CD8-positive, alpha-beta memory T cell (primary cell): ENCODE measurements at regions not wholly inside any gene's neighbourhood (a gene's known extent, or its start where the extent isn't known, plus 50 kb on each side); places are given as distances from the start of the nearest gene placed in this dataset.

Experiments used
- CTCF ChIA-PET: fragments of 350-600 bp; sonication (Branson Sonifier 250); formaldehyde crosslinking; loops from one replicate; lab custom pipeline; 2021; ENCODE audit warnings: antibody characterized with exemption; lab: Charles Lee
- POLR2A ChIA-PET: fragments of 350-600 bp; sonication (Branson Sonifier 250); formaldehyde crosslinking; loops from one replicate; lab custom pipeline; 2021; ENCODE audit warnings: antibody characterized with exemption; lab: Charles Lee
- DNase-seq, 5 donors: peaks; one replicate each; pipeline versions ENCODE4 v3.0.0 to v3.0.0-alpha.2; 2020 to 2022; ENCODE audit warnings: mixed read lengths in 1 of 5
- H3K27ac ChIP-seq: one replicate; pipeline ENCODE4 v1.7.0; 2013; ENCODE audit warnings: low read depth, mild to moderate bottlenecking, low read length, moderate library complexity
- H3K27me3 ChIP-seq: 2 replicates; pipeline ENCODE4 v1.7.0; 2013; ENCODE audit warnings: low read length, mild to moderate bottlenecking; ENCODE audit not compliant: insufficient read depth, poor library complexity, severe bottlenecking
- H3K36me3 ChIP-seq: 2 replicates; pipeline ENCODE4 v1.7.0; 2013; ENCODE audit warnings: mild to moderate bottlenecking, low read length, moderate library complexity; ENCODE audit not compliant: insufficient read depth
- H3K4me1 ChIP-seq: 2 replicates; pipeline ENCODE4 v1.7.0; 2013; ENCODE audit warnings: mild to moderate bottlenecking, low read length, moderate library complexity; ENCODE audit not compliant: insufficient read depth
- H3K4me3 ChIP-seq: 2 replicates; pipeline ENCODE4 v1.7.0; 2013; ENCODE audit warnings: mild to moderate bottlenecking, low read length
- H3K9me3 ChIP-seq: 2 replicates; pipeline ENCODE4 v1.7.0; 2013; ENCODE audit warnings: mild to moderate bottlenecking, low read length
- H3K27ac Mint-ChIP-seq, 8 donors: one replicate each; pipeline ENCODE4 v1.8.0; 2020 to 2021; ENCODE audit warnings: mixed read lengths in 8 of 8, mild to moderate bottlenecking in 6 of 8, inconsistent platforms in 3 of 8, moderate library complexity in 3 of 8
- H3K27me3 Mint-ChIP-seq, 2 donors: one replicate each; pipeline ENCODE4 v1.8.0; 2020 to 2021; ENCODE audit warnings: mixed read lengths in 2 of 2, mild to moderate bottlenecking in 1 of 2, moderate library complexity in 1 of 2
- H3K36me3 Mint-ChIP-seq, 3 donors: one replicate each; pipeline ENCODE4 v1.8.0; 2020 to 2021; ENCODE audit warnings: mixed read lengths in 3 of 3, inconsistent platforms in 1 of 3, mild to moderate bottlenecking in 1 of 3
- H3K4me1 Mint-ChIP-seq, 3 donors: one replicate each; pipeline ENCODE4 v1.8.0; 2020 to 2021; ENCODE audit warnings: mixed read lengths in 3 of 3, inconsistent platforms in 1 of 3, mild to moderate bottlenecking in 1 of 3
- H3K4me3 Mint-ChIP-seq, 7 donors: one replicate each; pipeline ENCODE4 v1.8.0; 2020 to 2021; ENCODE audit warnings: mixed read lengths in 7 of 7, mild to moderate bottlenecking in 6 of 7, moderate library complexity in 4 of 7, inconsistent platforms in 2 of 7
- H3K9me3 Mint-ChIP-seq, 5 donors: one replicate each; pipeline ENCODE4 v1.8.0; 2020 to 2022; ENCODE audit warnings: mixed read lengths in 5 of 5, mild to moderate bottlenecking in 3 of 5, moderate library complexity in 2 of 5, inconsistent platforms in 1 of 5

DNA sequence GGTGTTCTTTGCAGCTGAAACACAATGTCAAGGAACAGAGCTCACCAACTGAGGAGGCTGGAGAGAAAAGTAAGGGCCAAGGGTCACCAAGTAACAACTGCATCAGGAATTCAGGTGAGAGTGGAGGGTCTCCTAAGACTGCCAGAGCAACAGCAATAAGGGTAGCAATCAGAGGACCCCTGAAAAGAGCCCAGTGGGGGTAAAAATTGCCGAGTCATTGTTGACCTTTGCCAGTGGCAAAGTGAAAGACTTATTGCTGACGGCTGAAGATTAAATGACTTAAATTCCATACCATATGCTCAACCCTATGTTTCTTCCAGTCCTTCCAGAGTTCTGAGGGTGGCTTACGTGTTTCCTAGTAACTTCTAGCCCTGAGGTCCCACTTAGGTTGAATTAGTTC, 51.9 kb upstream of the ARHGAP42 start:
- no peak overlapping the region for H3K4me3 Mint-ChIP-seq
- H3K27ac Mint-ChIP-seq: no peak overlapping the region
- peaks cover 0 to 2% (median 0%) of the 10 kb centered on the region in 3 donors for H3K36me3 Mint-ChIP-seq
- ChIA-PET POLR2A (no interaction called here), CTCF (no interaction called here)
- H3K36me3 ChIP-seq: no peaks in the 10 kb centered on the region
- H3K9me3 ChIP-seq: peaks cover 3% of the 10 kb centered on the region
- DNase-seq: no peak
- H3K27me3 ChIP-seq: no peaks in the 10 kb centered on the region
- H3K4me3 ChIP-seq: no peak overlapping the region
- H3K27me3 Mint-ChIP-seq: peaks cover 0 to 1% of the 10 kb centered on the region in 2 donors
- peaks cover 0 to 19% (median 8%) of the 10 kb centered on the region in 5 donors for H3K9me3 Mint-ChIP-seq
- H3K4me1 Mint-ChIP-seq: no peaks in the 10 kb centered on the region
- no peak overlapping the region for H3K27ac ChIP-seq
- H3K4me1 ChIP-seq: no peaks in the 10 kb centered on the region

DNA sequence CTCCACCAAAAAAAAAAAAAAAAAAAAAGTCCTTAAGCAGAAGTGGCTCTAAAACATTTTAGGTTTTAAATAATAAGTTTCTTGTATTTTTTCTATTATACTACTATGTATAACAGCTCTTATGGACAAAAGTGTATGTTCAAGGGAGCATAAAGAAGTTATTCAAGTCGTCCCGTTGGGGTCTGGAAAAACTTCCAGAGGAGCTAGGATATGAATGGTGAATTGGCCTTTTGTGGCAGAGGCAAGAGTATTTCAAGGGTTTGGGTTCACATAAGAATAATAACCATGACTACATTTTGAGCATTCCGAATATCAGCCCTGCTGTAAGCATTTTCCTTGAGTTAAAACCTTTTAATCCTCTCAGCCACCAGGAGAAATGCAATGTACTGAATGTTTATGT, 50.6 kb upstream of the ARHGAP42 start:
- H3K27me3 Mint-ChIP-seq: peaks cover 0 to 1% of the 10 kb centered on the region in 2 donors
- H3K4me3 ChIP-seq: no peak overlapping the region
- no peaks in the 10 kb centered on the region for H3K36me3 ChIP-seq
- no peak overlapping the region for H3K27ac Mint-ChIP-seq
- peaks cover 0 to 19% (median 7%) of the 10 kb centered on the region in 5 donors for H3K9me3 Mint-ChIP-seq
- no peak overlapping the region for H3K27ac ChIP-seq
- no peak overlapping the region for H3K4me3 Mint-ChIP-seq
- peaks cover 3% of the 10 kb centered on the region for H3K9me3 ChIP-seq
- ChIA-PET POLR2A (no interaction called here), CTCF (no interaction called here)
- H3K27me3 ChIP-seq: no peaks in the 10 kb centered on the region
- no peak for DNase-seq
- peaks cover 0 to 2% (median 0%) of the 10 kb centered on the region in 3 donors for H3K36me3 Mint-ChIP-seq
- no peaks in the 10 kb centered on the region for H3K4me1 Mint-ChIP-seq
- H3K4me1 ChIP-seq: no peaks in the 10 kb centered on the region
